ENCODE measurements at regions not wholly inside any gene's neighbourhood (a gene's known extent, or its start where the extent isn't known, plus 50 kb on each side); places are given as distances from the start of the nearest gene placed in this dataset.

GRCh38 chr6:1139155-1139890 lies 172.6 kb upstream of the FOXQ1 start:
- Histone ChIP-seq H3K9ac (no peak overlapping the region), H3K4me3 (ENCODE audit: low read depth in 2 of 2, low read length in 1 of 2) (no peak overlapping the region), H3K4me2 (no peak overlapping the region), H3K79me2 (ENCODE audit: insufficient read depth) (no peaks in the 10 kb centered on the region), H3K36me3 (replicated peaks in 1 of 2; ENCODE audit: control insufficient read depth in 1 of 2, insufficient read depth in 2 of 2, low read length in 1 of 2) (no peaks in the 10 kb centered on the region), H3K9me3 (no peaks in the 10 kb centered on the region), H2AFZ (ENCODE audit: low read depth) (no peak overlapping the region), H3K27me3 (ENCODE audit: insufficient read depth) (peaks cover 3% of the 10 kb centered on the region; the same call in 1 of the 2 replicates), H4K20me1 (ENCODE audit: insufficient read depth) (no peaks in the 10 kb centered on the region), H3K4me1 (ENCODE audit: control insufficient read depth in 1 of 2, insufficient read depth in 2 of 2, low read depth in 1 of 2, low read length in 1 of 2) (no peaks in the 10 kb centered on the region), H3K9me2 (no peaks in the 10 kb centered on the region), H3K27ac (ENCODE audit: low read depth in 2 of 2, low read length in 1 of 2) (no peak overlapping the region), H3F3A (replicated peaks; ENCODE audit: insufficient read depth) (no peaks in the 10 kb centered on the region)
- ChIA-PET POLR2A (no interaction called here), CTCF (no interaction called here)
- DNase-seq, result no peak
- TF ChIP-seq FOSL2 (IDR thresholded peaks at IDR 0.05; ENCODE audit: borderline replicate concordance, low read depth), result no peak
- TF ChIP-seq PBX3 (IDR thresholded peaks at IDR 0.05), result no peak
- no peak for TF ChIP-seq GABPA (IDR thresholded peaks at IDR 0.05; ENCODE audit: low read depth)
- TF ChIP-seq USF1 (IDR thresholded peaks at IDR 0.05; ENCODE audit: borderline replicate concordance, low read depth), result no peak
- TF ChIP-seq CHD2 (IDR thresholded peaks at IDR 0.05; ENCODE audit: low read length, partially characterized antibody), result no peak
- TF ChIP-seq RFX5 (IDR thresholded peaks at IDR 0.05; ENCODE audit: low read length), result no peak
- no peak for TF ChIP-seq ELF1 (IDR thresholded peaks at IDR 0.05)
- no peak for TF ChIP-seq FOXM1 (IDR thresholded peaks at IDR 0.05; ENCODE audit: low read depth)
- no peak for TF ChIP-seq YY1 (IDR thresholded peaks at IDR 0.05; ENCODE audit: low read depth)
- 5% methylated on average over 4 of the region's 4 CpGs for WGBS (ENCODE audit: low lambda C conversion rate)

DNA sequence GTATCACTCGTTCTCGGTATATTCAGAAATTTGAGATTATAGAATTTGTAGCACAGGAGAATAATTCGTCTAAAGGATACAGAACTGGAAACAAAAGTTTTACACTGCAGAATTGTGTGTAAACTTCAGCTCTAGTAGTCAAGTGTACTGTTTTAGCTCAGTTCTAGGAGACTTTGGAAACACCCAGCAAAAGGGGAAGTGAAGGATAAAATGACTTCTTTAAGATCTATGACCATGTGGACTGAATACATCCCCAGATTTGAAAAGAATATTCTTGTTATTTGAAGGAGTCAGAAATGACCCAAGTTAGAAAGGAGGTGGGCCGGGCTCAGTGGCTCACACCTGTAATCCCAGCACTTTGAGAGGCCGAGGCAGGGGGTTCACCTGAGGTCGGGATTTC lies 174.0 kb upstream of the FOXQ1 start:
- ChIA-PET POLR2A (no interaction called here), CTCF (interaction anchor here (0.6 kb wide), 1 partner anchor 8 kb away, joined by 3 read pairs; no protein-coding TSS in a partner anchor)
- Histone ChIP-seq H3K4me3 (ENCODE audit: low read depth in 2 of 2, low read length in 1 of 2) (no peak overlapping the region), H3K9me2 (no peaks in the 10 kb centered on the region), H4K20me1 (ENCODE audit: insufficient read depth) (no peaks in the 10 kb centered on the region), H3F3A (replicated peaks; ENCODE audit: insufficient read depth) (no peaks in the 10 kb centered on the region), H3K4me1 (ENCODE audit: control insufficient read depth in 1 of 2, insufficient read depth in 2 of 2, low read depth in 1 of 2, low read length in 1 of 2) (no peaks in the 10 kb centered on the region), H3K4me2 (no peak overlapping the region), H3K27ac (ENCODE audit: low read depth in 2 of 2, low read length in 1 of 2) (no peak overlapping the region), H3K79me2 (ENCODE audit: insufficient read depth) (no peaks in the 10 kb centered on the region), H3K27me3 (ENCODE audit: insufficient read depth) (no peaks in the 10 kb centered on the region; the same call in 1 of the 2 replicates), H3K36me3 (replicated peaks in 1 of 2; ENCODE audit: control insufficient read depth in 1 of 2, insufficient read depth in 2 of 2, low read length in 1 of 2) (no peaks in the 10 kb centered on the region), H3K9ac (no peak overlapping the region), H3K9me3 (no peaks in the 10 kb centered on the region), H2AFZ (ENCODE audit: low read depth) (no peak overlapping the region)
- 6% methylated on average over 6 of the region's 6 CpGs for WGBS (ENCODE audit: low lambda C conversion rate)
- DNase-seq, result no peak
- no peak for TF ChIP-seq FOXJ3 (CRISPR knock-in tag; IDR thresholded peaks at IDR 0.05)
- TF ChIP-seq IRF3 (IDR thresholded peaks at IDR 0.05; ENCODE audit: low read depth, low read length), result no peak
- TF ChIP-seq PBX3 (IDR thresholded peaks at IDR 0.05), result no peak
- TF ChIP-seq EP300 (IDR thresholded peaks at IDR 0.05; ENCODE audit: borderline replicate concordance in 1 of 2, low read depth in 1 of 2, low read length in 1 of 2), result no peak

Measured in SK-N-SH (cell line).